ENCODE measurements at regions not wholly inside any gene's neighbourhood (a gene's known extent, or its start where the extent isn't known, plus 50 kb on each side); places are given as distances from the start of the nearest gene placed in this dataset.
"Not testable (repeated sequence)": the region's sequence is repeated elsewhere in the genome, so short reads cannot be mapped to it uniquely, and the experiment has no call there.

DNA sequence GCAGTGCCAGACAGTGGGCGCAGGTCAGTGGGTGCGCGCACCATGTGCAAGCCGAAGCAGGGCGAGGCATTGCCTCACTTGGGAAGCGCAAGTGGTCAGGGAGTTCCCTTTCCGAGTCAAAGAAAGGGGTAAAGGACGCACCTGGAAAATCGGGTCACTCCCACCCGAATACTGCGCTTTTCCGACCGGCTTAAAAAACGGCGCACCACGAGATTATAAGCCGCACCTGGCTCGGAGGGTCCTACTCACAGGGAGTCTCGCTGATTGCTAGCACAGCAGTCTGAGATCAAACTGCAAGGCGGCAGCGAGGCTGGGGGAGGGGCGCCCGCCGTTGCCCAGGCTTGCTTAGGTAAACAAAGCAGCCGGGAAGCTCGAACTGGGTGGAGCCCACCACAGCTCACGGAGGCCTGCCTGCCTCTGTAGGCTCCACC, 77.9 kb downstream of the NR4A2 start:
- not testable (repeated sequence) for FAIRE-seq

DNA sequence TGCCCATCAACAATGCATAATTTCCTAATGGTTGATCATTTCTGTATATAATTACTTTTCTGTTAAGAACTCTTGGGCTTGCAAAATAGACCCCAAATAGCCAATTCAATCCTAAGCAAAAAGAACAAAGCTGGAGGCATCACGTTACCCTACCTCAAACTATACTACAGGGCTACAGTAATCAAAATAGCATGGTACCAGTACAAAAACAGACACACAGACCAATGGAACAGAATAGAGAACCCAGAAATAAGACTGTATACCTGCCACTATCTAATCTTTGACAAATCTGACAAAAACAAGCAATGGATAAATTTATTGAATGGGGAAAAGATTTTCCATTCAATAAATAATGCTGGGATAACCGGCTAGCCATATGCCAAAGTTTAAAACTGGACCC, 78.8 kb downstream of the NR4A2 start:
- no peak for FAIRE-seq

DNA sequence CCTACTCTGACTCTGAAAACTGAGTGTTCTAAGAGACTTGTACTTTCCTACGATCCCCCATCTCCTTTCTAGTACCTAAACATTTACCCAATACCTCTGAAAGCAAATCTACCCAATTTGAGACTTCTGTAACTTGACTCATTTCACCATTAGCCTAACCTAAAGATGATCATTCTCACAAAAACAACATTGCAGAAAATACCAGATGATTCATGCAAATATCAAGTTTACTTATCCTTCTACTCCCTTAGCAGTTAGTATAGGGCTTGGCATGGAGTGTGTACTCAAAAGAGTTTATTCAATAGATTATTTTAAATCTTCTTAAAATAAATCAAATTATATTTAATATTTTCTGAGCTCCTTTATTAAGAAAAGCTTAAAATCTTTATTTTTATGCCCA, 89.6 kb downstream of the NR4A2 start:
- no peak for FAIRE-seq

DNA sequence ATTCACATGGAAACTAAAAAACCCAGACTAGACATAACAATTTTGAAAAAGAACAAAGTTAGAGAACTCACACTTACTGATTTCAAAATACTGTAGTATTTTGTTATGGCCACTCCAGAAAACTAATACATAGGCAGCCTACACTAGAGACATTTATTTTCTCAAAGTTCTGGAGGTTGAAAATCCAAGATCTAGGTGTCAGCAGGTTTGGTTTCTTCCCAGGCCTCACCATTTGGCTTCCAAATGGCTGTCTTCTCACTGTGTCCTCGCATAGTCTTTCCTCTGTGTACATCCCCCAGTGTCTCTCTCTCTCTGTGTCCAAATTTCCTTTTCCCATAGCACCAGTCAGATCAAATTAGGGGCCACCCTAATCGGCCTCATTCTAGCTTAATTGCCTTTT, 95.0 kb downstream of the NR4A2 start:
- no peak for FAIRE-seq

DNA sequence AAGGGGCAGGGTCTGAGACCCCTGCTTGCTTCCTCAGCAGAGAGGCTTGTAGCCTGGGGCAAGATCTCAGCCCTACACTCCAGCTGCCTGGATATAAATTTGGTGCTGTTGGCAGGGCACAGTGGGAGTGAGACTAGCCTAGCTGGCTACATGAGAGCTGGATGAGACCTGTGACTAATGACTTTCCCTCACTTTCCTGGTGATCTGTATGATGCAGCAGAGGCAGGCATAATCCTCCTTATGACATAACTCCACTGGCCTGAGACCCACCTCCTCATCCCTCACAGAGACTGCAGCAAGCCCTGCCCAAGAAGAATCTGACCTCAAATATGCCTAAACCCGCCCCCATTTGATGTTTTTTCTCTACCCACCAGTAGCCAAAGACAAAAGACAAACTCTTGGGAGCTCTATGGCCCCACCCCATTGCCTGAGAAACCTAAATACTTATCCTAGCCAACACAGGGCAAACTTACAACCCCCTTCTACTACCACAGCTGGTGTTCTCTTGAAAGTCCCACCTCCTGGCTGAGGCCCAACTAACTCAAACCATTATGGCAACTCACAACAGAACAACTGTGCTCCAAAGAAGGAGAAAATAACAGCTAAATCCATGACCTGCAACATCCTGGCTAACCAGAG, 102.7 kb downstream of the NR4A2 start:
- FAIRE-seq, result no peak

DNA sequence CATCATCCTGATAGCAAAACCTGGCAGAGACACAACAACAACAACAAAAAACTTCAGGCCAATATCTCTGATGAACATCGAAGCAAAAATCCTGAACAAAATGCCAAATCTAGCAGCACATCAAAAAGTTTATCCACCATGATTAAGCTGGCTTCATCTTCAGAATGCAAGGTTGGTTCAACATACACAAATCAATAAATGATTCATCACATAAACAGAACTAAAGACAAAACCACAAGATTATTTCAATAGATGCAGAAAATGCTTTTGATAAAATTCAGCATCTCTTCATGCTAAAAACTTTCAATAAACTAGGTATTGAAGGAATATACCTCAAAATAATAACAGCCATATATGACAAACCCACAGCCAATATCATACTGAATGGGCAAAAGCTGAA, 109.2 kb downstream of the NR4A2 start:
- not testable (repeated sequence) for FAIRE-seq

DNA sequence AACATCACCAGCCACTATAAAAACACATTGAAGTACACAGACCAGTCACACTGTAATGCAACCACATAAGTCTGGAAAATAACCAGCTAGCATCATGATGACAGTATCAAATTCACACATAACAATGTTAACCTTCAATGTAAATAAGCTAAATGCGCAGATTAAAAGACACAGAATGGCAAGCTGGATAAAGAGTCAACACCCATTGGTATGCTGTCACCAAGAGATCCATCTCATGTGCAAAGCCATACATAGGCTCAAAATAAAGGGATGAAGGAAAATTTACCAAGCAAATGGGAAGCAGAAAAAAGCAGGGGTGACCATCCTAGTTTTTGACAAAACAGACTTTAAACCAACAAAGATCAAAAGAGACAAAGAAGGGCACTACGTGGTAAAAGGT, 110.8 kb downstream of the NR4A2 start:
- no peak for FAIRE-seq

DNA sequence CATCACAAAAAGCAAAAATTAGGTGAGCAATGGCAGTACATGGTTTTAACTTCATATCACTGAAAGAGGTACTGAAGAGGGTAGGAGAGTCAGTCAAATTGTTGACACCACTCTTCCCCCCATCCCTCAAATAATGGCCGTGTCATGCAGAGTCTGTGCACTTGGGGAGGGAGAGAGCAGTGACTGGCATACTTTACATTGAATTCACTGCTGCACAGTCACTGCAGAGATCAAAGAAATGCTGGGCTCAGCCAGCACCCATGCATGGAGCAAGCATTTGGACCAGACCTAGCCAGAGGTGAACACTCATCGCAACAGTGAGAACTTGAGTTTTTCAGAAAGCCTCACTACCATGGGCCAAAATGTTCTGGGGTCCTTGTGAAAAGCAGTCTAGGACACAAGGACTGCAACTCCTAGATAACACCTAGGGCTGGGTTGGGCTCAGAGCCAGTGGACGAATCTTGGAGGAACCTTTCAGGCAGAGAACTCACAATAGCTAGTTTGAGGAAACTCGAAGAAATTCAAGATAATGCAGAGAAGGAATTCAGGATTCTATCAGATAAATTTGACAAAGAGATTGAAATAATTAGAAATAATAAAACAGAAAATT, 112.9 kb downstream of the NR4A2 start:
- FAIRE-seq, result no peak

DNA sequence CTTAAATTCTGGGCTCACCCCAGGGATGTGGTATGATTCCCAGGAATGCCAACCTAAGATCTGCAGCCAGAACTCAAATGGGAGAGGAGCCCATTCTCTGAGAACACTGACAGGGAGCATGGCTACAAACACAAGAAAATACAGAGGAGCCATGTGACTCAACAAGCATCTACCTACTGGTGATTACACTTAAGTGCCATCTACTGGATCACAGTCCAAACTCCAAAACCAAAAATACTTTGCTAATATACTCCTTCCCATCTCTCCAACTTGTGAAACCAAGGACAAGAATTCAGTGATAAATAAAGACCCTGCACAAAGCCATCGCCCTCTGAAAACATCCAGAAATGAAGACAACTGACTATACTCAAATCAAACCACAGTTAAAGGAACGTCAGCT, 116.9 kb downstream of the NR4A2 start:
- FAIRE-seq, result no peak

DNA sequence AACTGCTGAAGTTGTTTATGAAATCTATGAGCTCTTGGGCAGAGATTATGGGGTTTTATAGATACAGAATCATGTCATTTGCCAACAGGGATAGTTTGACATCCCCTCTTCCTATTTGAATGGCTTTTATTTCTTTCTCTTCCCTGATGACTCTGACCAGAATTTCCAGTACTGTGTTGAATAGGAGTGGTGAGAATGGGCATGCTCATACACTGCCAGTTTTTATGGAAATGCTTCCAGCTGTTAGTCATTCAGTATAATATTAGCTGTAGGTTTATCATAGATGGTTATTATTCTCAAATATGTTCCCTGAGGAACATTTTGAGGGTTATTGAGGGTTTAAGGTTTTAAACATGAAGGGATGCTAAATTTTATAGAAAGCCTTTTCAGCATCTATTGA, 121.2 kb downstream of the NR4A2 start:
- no peak for FAIRE-seq

DNA sequence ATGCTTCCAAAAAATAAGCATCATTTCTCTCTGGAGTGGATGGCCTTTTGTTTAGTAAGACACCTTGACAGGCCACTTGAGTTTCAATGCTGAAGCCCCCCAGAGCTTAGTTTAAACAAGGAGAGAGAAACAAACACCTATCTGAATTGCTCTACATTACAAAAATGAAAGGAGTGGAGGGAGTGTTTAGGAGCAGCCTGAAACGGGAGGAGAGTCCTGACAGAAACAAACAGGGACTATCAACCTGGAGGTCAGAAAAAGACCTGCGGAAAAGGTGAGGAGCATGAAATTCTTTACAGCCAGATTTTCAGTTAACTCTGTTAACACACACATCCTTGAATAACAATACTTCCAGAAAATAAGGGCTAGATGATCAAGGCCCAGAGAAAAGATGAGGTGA, 126.2 kb downstream of the NR4A2 start:
- no peak for FAIRE-seq

DNA sequence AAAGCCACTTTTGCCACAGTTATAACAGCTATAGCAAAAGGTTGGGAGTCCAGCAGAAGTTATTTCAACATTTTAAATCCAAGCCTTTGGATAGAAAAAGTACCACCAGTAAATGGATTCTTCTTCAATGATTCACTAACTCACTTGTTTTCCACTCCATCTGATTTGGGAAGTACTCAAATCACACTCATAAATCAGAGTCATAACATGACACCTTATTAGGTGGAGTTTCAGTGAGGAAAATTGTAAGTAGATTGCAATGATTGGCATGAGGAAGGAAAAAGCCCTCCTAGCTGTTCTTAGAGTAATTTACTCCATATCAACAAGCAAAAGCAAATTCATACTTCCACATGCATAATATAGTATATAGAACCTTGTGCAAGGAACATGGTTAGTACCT, 132.9 kb downstream of the NR4A2 start:
- no peak for FAIRE-seq

DNA sequence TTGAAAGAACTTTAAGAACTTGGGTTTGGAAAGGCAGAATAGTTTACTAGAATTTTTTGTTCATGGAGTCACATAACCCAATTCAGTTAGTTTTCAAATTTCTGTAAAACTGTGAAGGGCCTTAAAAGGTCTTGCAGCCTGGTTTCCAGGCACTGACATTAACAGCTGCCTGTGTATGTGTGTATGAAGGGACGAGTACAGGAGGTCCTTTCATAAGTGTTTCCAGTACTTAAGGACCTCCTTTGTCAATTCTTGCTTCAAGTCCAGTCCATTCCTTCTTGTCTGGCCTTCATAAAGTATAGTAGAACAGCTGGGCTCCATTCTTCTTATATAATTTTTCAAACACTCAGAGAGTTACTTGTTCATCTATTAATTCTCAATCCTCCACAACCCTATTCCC, 136.5 kb downstream of the NR4A2 start:
- FAIRE-seq, result no peak

DNA sequence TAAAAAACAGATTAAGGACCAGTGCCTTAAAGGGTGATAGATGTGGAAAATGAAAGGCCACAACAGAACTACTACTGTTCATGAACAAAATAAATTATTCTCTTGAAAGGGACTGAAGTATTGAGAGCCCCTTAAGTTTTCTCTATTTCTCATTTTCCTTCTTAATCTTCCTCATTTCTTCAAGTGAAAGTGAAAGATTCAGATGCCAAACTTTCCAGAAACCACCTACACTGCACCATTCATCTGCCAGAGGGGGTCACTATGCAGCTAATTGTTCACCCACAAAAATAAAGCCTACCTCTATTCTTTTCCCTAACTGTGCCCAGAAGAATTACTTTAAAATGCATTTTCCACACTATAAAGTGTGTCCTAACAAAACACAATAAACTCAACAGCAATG, 140.1 kb downstream of the NR4A2 start:
- no peak for FAIRE-seq

DNA sequence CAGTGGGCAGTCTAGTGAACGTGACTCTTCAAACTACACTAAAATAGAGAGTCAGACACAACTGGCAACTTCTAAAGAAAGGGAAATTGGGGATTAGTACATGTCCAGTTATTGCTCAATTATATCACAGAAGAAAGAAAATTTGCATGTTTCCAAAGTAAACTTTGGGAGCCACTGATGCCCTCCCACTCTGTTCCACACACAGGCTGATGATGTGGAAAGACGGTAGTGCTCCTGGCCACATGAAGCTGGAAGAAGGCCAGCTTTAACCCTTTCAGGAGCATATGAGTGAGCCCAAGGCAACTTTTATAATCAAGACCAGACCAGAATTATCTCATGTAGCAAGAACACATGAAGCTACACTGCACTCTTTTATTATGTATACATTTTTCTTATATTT, 141.0 kb downstream of the NR4A2 start:
- FAIRE-seq, result no peak

DNA sequence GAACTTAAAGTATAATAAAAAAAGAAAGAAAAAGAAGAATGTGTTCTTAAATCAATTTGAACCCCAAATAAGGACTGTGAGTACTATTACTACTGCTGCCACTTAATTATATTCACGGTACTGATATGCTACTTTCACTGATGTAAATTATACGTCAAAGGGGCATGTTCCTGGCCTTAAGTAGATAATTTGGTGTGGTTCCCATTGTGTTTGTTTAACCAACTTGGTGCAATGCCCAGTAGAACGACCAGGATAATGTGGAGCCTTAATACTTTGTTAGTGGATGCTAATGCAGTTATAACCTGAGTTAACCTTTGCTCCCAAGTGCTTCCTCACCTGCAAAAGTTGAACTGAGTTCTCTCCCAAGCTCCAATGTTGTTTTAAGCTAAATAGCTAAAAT, 142.0 kb downstream of the NR4A2 start:
- no peak for FAIRE-seq

DNA sequence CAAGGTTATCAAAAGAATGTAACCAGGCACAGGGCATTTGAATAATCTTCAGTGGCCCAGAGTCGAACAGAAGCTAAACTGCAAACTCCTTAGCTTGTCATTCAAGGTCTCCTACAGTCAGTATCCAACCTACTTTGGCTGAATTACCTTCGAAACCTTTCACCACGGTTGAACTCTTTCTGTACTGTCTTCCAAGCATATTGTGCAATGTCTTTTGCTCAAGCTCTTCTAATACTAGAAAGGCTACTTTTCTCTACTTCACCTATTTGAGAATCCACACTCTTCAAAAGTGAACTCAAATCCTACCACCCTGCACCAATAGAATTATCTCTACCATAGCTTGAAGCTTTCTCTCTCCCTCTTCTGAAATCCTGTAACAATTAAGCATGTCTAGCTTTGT, 142.9 kb downstream of the NR4A2 start:
- FAIRE-seq, result no peak

DNA sequence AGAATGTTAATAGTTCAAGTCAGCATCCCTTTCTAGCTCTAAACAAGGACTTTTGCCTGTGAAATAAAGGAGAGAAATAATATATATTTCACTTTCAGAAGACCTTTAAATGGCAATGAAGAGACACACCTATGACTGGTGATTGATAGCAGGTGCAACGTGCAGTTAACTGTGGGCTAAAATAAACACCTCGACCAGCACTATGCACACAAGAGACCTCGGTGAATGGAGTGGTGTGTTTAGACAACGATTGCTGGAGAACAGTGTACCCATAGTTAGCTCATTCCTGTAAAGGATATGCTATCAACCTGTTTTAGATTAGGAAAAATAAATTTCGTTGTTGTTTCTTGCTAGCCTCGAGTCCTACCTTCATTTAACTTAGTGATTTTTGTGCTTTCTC, 143.4 kb downstream of the NR4A2 start:
- FAIRE-seq, result no peak

DNA sequence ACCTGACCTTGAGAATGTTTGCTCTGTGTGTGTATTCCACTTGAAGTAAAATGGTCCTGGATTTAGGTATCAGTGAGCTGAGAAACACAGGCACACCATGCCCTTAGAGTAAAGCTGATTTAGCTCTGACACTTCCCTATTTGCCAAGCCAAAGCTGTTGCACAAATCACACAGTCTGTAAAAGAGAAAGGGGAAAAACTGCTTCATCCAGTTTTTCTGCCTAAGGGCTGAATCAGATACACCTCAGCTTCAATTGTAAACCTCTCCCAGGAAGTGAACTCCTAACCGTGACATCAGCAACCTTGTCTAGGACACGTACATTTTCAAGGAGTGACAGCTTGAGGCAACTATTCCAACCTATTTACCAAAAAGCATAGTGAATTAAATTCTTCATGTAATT, 150.4 kb downstream of the NR4A2 start:
- FAIRE-seq, result no peak

DNA sequence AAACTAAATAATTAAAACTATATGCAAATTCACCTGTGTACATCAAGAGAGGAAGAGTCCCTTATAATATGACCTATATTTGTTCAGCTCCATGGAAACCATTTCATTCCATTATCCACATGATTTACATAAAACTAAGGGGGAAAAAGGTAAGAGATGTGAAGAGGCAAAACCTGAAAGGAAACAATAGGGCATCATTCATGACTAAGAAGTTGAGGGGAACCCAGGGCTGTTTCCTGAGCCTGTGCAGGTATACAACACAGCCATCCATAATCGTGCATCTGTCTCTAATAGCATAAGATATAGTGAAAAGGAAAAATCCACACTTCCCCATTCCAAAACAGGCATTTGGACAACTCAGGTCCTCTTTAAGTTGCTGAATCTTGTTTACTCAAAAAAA, 151.3 kb downstream of the NR4A2 start:
- FAIRE-seq, result no peak

DNA sequence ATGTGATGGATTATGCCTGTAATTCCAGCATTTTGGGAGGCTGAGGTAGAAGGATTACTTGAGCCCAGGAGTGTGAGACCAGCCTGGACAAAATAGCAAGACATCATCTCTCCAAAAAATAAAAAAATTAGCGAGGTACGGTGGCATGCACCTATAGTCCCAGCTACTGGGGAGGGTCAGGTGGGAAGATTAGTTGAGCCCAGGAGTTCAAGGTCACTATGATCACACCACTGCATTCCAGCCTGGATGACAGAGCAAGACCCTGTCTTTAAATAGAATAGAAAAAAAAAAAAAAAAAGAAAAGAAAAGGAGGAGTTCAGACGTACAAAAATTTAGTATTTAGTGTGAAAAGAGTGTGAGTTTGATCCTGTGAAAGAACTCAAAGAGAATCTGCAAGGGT, 154.9 kb downstream of the NR4A2 start:
- no peak for FAIRE-seq

DNA sequence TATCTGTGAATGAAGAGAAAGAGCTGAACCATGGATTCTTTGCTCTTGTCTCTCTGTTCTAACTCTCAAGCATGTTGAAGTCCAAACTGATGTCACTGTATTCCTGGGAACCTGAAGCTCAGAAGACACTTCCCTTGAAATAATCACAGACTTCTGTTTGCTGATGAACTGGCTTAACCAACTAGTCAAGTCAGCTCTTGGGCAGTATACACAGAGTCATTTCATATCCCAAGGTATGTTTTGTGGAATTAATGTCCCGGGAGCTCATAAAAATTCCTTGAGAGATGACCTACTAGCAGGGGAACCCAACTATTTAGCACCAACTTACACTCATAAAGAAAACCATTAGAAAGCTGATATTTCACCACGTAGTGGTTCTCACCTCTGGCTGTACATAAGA, 156.6 kb downstream of the NR4A2 start:
- FAIRE-seq, result no peak

DNA sequence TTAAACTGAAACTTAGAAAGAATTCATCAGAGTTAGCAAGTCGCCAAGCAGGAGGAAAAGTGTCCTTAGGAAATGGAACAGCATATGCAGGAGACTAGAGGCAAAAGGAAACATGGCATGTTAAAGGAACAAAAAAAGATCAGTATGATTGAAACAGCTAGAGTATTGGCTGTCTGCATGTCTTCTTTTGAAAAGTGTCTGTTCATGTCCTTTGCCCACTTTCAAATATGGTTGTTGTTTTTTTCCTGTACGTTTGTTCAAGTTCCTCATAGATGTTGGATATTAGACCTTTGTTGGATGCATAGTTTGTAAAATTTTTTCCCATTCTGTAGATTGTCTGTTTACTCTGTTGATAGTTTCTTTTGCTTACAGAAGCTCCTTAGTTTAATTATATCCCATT, 161.6 kb downstream of the NR4A2 start:
- FAIRE-seq, result no peak

DNA sequence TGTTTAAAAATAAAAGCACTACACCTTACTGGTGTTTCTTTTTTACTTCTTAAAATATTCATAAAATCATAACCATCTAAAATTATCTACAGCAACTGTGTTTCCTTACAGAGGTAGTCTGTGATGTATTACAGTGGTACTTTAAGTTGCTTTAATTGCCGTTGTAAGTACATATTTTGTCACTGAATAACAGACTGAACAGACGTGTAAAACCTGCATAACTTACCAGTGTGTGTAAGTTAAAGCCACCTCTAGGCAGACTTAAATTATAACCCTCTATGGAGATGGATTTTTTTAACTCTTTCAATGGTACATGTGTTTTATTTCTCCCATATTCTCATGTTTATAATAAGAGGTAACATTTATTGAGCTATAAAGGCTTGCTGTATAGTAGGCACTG, 166.8 kb downstream of the NR4A2 start:
- FAIRE-seq, result no peak

DNA sequence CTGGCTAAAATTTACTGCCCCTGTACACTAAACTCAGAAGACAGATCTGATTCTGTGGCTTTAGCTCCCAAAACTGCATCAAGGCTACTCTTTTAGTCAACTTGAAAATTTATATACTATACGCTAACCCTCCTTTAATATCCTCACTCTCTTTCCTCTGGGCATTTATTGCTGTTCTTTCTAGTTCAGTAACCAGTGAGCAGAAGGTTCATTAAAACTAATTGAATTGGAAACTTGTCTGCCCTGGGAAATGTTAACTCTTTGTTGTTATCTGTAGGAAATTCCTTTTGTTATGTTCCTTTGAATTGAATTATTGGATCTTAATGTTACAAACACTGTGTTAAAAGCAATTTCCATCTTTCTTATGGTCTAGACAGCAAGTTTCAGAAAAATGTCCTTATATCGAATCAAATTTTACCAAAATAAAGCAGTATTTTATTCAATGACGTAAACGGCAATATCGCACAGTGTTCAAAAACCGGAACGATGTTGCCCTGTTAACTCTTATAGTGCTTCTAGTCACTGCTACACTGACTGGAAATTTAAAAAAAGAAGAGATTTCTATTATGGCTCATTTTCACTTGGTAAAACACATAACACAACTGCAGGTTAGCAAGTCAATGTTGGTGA, 168.3 kb downstream of the NR4A2 start:
- FAIRE-seq, result no peak
